ENCODE measurements at regions not wholly inside any gene's neighbourhood (a gene's known extent, or its start where the extent isn't known, plus 50 kb on each side); places are given as distances from the start of the nearest gene placed in this dataset.

GRCh38 chr5:74257060-74257527 lies 383.4 kb downstream of the ENC1 start:
- DNase-seq (ENCODE audit: low read depth): no peak

- no peak for DNase-seq (ENCODE audit: low read depth)
Observed at GRCh38 chr5:74255692-74256392, 384.7 kb downstream of the ENC1 start.

- no peak for DNase-seq (ENCODE audit: low read depth)
Observed at GRCh38 chr5:74254257-74254656, 386.3 kb downstream of the ENC1 start.

GRCh38 chr5:74252044-74252443 lies 388.5 kb downstream of the ENC1 start:
- DNase-seq (ENCODE audit: low read depth): no peak

GRCh38 chr5:74251141-74252035 lies 389.1 kb downstream of the ENC1 start:
- DNase-seq (ENCODE audit: low read depth): no peak

- no peak for DNase-seq (ENCODE audit: low read depth)
Observed at GRCh38 chr5:74250304-74251102, 390.0 kb downstream of the ENC1 start.

GRCh38 chr5:74248576-74248975 lies 392.0 kb downstream of the ENC1 start:
- DNase-seq (ENCODE audit: low read depth): no peak

- DNase-seq (ENCODE audit: low read depth): no peak
Observed at GRCh38 chr5:74244406-74244805, 396.1 kb downstream of the ENC1 start.

GRCh38 chr5:74243634-74244033 lies 396.9 kb downstream of the ENC1 start:
- DNase-seq (ENCODE audit: low read depth): no peak

- no peak for DNase-seq (ENCODE audit: low read depth)
Observed at GRCh38 chr5:74242516-74242915, 398.0 kb downstream of the ENC1 start.

GRCh38 chr5:74241751-74242140 lies 398.8 kb downstream of the ENC1 start:
- no peak for DNase-seq (ENCODE audit: low read depth)

- DNase-seq (ENCODE audit: low read depth): no peak
Observed at GRCh38 chr5:74240783-74241750, 399.5 kb downstream of the ENC1 start.

GRCh38 chr5:74239261-74239660 lies 401.3 kb downstream of the ENC1 start:
- DNase-seq (ENCODE audit: low read depth): no peak

GRCh38 chr5:74237571-74238145 lies 402.9 kb downstream of the ENC1 start:
- no peak for DNase-seq (ENCODE audit: low read depth)

GRCh38 chr5:74235552-74235951 lies 405.0 kb downstream of the ENC1 start:
- no peak for DNase-seq (ENCODE audit: low read depth)

GRCh38 chr5:74233571-74233970 lies 407.0 kb downstream of the ENC1 start:
- no peak for DNase-seq (ENCODE audit: low read depth)

GRCh38 chr5:74233091-74233490 lies 407.4 kb downstream of the ENC1 start:
- no peak for DNase-seq (ENCODE audit: low read depth)

GRCh38 chr5:74232276-74232675 lies 408.3 kb downstream of the ENC1 start:
- DNase-seq (ENCODE audit: low read depth): no peak

GRCh38 chr5:74231697-74232096 lies 408.8 kb downstream of the ENC1 start:
- DNase-seq (ENCODE audit: low read depth): no peak

- DNase-seq (ENCODE audit: low read depth): no peak
Observed at GRCh38 chr5:74226716-74227485, 413.6 kb downstream of the ENC1 start.

All from activated T-helper 9 cell treated with anti-CD3 and anti-CD28 coated beads, Interleukin-2, amount 50 U/mL, for 16 hours (primary cell).